GM19193 (cell line): ENCODE measurements at regions not wholly inside any gene's neighbourhood (a gene's known extent, or its start where the extent isn't known, plus 50 kb on each side); places are given as distances from the start of the nearest gene placed in this dataset.

Experiments
- POLR2A ChIP-seq: IDR thresholded peaks from 4 replicates; pipeline ENCODE4 v1.6.1; 2011; ENCODE audit not compliant: insufficient read depth, insufficient read length; ENCODE audit errors: extremely low read depth

GRCh38 chrX:5290635-5291034 lies 938.0 kb downstream of the NLGN4X start:
- TF ChIP-seq POLR2A, result no peak

GRCh38 chrX:5278908-5279307 lies 949.8 kb downstream of the NLGN4X start:
- TF ChIP-seq POLR2A, result no peak

- no peak for TF ChIP-seq POLR2A
Observed at GRCh38 chrX:5265324-5265850, 963.3 kb downstream of the NLGN4X start.

GRCh38 chrX:5250106-5250505 lies 978.6 kb downstream of the NLGN4X start:
- no peak for TF ChIP-seq POLR2A

- no peak for TF ChIP-seq POLR2A
Observed at GRCh38 chrX:5242091-5242790, 986.4 kb downstream of the NLGN4X start.

- TF ChIP-seq POLR2A, result no peak
Observed at GRCh38 chrX:5236749-5237148, 991.9 kb downstream of the NLGN4X start.

- TF ChIP-seq POLR2A, result no peak
Observed at GRCh38 chrX:5236096-5236495, 992.6 kb downstream of the NLGN4X start.

GRCh38 chrX:5233830-5234229 lies 994.8 kb downstream of the NLGN4X start:
- TF ChIP-seq POLR2A, result no peak

GRCh38 chrX:5220421-5220820 lies 1008.2 kb downstream of the NLGN4X start:
- no peak for TF ChIP-seq POLR2A

GRCh38 chrX:5194806-5195205 lies 1033.9 kb downstream of the NLGN4X start:
- TF ChIP-seq POLR2A, result no peak

GRCh38 chrX:5180135-5180741 lies 1048.4 kb downstream of the NLGN4X start:
- no peak for TF ChIP-seq POLR2A

- no peak for TF ChIP-seq POLR2A
Observed at GRCh38 chrX:5176766-5177165, 1051.9 kb downstream of the NLGN4X start.

GRCh38 chrX:5163663-5164062 lies 1065.0 kb downstream of the NLGN4X start:
- no peak for TF ChIP-seq POLR2A

- no peak for TF ChIP-seq POLR2A
Observed at GRCh38 chrX:5155301-5155700, 1073.4 kb downstream of the NLGN4X start.

GRCh38 chrX:5145957-5146356 lies 1082.7 kb downstream of the NLGN4X start:
- TF ChIP-seq POLR2A, result no peak

GRCh38 chrX:5142644-5143043 lies 1086.0 kb downstream of the NLGN4X start:
- no peak for TF ChIP-seq POLR2A

- no peak for TF ChIP-seq POLR2A
Observed at GRCh38 chrX:5122181-5122678, 1106.4 kb downstream of the NLGN4X start.

GRCh38 chrX:5117816-5118215 lies 1110.9 kb downstream of the NLGN4X start:
- no peak for TF ChIP-seq POLR2A
